Fibroblast of the aortic adventitia (primary cell): ENCODE measurements at regions not wholly inside any gene's neighbourhood (a gene's known extent, or its start where the extent isn't known, plus 50 kb on each side); places are given as distances from the start of the nearest gene placed in this dataset.
"Not testable (repeated sequence)": the region's sequence is repeated elsewhere in the genome, so short reads cannot be mapped to it uniquely, and the experiment has no call there.

ENCODE experiments used
- DNase-seq: peaks from one replicate; pipeline ENCODE4 v3.0.0-alpha.2; 2010; ENCODE audit warnings: low read depth
- H3K4me3 ChIP-seq: 2 replicates; pipeline ENCODE4 v1.5.1; 2011; ENCODE audit warnings: low read depth, mild to moderate bottlenecking, control low read depth, low read length, moderate library complexity
- CTCF ChIP-seq: IDR thresholded peaks from 2 replicates; pipeline ENCODE4 v1.5.1; 2011; ENCODE audit warnings: mild to moderate bottlenecking, low read length, control low read depth, inconsistent platforms; ENCODE audit not compliant: insufficient read depth

- no peak for TF ChIP-seq CTCF
- no peak for DNase-seq
- H3K4me3 ChIP-seq = no peak overlapping the region
Observed at GRCh38 chr11:134725211-134725610, 313.2 kb upstream of the B3GAT1 start.

GRCh38 chr11:134724779-134725140 lies 312.7 kb upstream of the B3GAT1 start:
- no peak overlapping the region for H3K4me3 ChIP-seq
- no peak for TF ChIP-seq CTCF
- DNase-seq = no peak

- TF ChIP-seq CTCF = no peak
- no peak overlapping the region for H3K4me3 ChIP-seq
- no peak for DNase-seq
Observed at GRCh38 chr11:134724106-134724778, 312.2 kb upstream of the B3GAT1 start.

GRCh38 chr11:134720691-134721070 lies 308.6 kb upstream of the B3GAT1 start:
- H3K4me3 ChIP-seq, DNase-seq: not testable (repeated sequence)

GRCh38 chr11:134719940-134720690 lies 308.1 kb upstream of the B3GAT1 start:
- H3K4me3 ChIP-seq, DNase-seq: not testable (repeated sequence)

GRCh38 chr11:134719397-134719796 lies 307.4 kb upstream of the B3GAT1 start:
- TF ChIP-seq CTCF = no peak
- no peak overlapping the region for H3K4me3 ChIP-seq
- no peak for DNase-seq

GRCh38 chr11:134716582-134716981 lies 304.5 kb upstream of the B3GAT1 start:
- no peak for TF ChIP-seq CTCF
- no peak for DNase-seq
- no peak overlapping the region for H3K4me3 ChIP-seq
